Trophoblast cell (in vitro differentiated cells and primary cell): ENCODE measurements at regions not wholly inside any gene's neighbourhood (a gene's known extent, or its start where the extent isn't known, plus 50 kb on each side); places are given as distances from the start of the nearest gene placed in this dataset.

Experiments used
- DNase-seq, 2 donors: peaks; one replicate each; pipeline ENCODE4 v3.0.0-alpha.2; 2016
- H2AFZ ChIP-seq: 2 replicates; pipeline ENCODE4 v1.6.1; 2013; ENCODE audit warnings: low read length, moderate library complexity, mild to moderate bottlenecking; ENCODE audit not compliant: insufficient read depth, poor library complexity
- H2AK5ac ChIP-seq: 2 replicates; pipeline ENCODE4 v1.6.1; 2013; ENCODE audit warnings: mild to moderate bottlenecking, low read length
- H2BK120ac ChIP-seq: 2 replicates; pipeline ENCODE4 v1.6.1; 2013; ENCODE audit warnings: low read length, mild to moderate bottlenecking, moderate library complexity; ENCODE audit not compliant: insufficient read depth, poor library complexity
- H2BK12ac ChIP-seq: 2 replicates; pipeline ENCODE4 v1.6.1; 2013; ENCODE audit warnings: mild to moderate bottlenecking, low read length, moderate library complexity
- H2BK5ac ChIP-seq: 2 replicates; pipeline ENCODE4 v1.6.1; 2013; ENCODE audit warnings: low read length, low read depth, moderate library complexity, mild to moderate bottlenecking; ENCODE audit not compliant: poor library complexity
- H3K14ac ChIP-seq: 2 replicates; pipeline ENCODE4 v1.6.1; 2013; ENCODE audit warnings: mild to moderate bottlenecking, low read length
- H3K18ac ChIP-seq: 2 replicates; pipeline ENCODE4 v1.6.1; 2013; ENCODE audit warnings: mild to moderate bottlenecking, low read length
- H3K23ac ChIP-seq: 2 replicates; pipeline ENCODE4 v1.6.1; 2013; ENCODE audit warnings: low read length
- H3K27ac ChIP-seq: 2 replicates; pipeline ENCODE4 v1.5.1; 2013; ENCODE audit warnings: low read depth, mild to moderate bottlenecking, inconsistent platforms, low read length, moderate library complexity
- H3K27me3 ChIP-seq: 2 replicates; pipeline ENCODE4 v1.6.1; 2013; ENCODE audit warnings: inconsistent platforms, mild to moderate bottlenecking, low read length, moderate library complexity; ENCODE audit not compliant: insufficient read depth
- H3K36me3 ChIP-seq, 2 experiments: 1 replicate in 1 of 2; 2 replicates in 1 of 2; pipeline ENCODE4 v1.6.1; 2013; ENCODE audit warnings: low read length in 2 of 2, mild to moderate bottlenecking in 2 of 2, moderate library complexity in 1 of 2; ENCODE audit not compliant: insufficient read depth in 2 of 2, control insufficient read depth in 1 of 2
- H3K4ac ChIP-seq: 2 replicates; pipeline ENCODE4 v1.6.1; 2013; ENCODE audit warnings: low read depth, mild to moderate bottlenecking, low read length, moderate library complexity
- H3K4me1 ChIP-seq, 2 experiments: 1 replicate in 1 of 2; 2 replicates in 1 of 2; pipeline ENCODE4 v1.6.1; 2013; ENCODE audit warnings: low read length in 2 of 2, mild to moderate bottlenecking in 2 of 2, moderate library complexity in 1 of 2; ENCODE audit not compliant: insufficient read depth in 2 of 2, control insufficient read depth in 1 of 2
- H3K4me2 ChIP-seq: 2 replicates; pipeline ENCODE4 v1.6.1; 2013; ENCODE audit warnings: inconsistent platforms, mild to moderate bottlenecking, low read length, moderate library complexity
- H3K4me3 ChIP-seq: 2 replicates; pipeline ENCODE4 v1.5.1; 2013; ENCODE audit warnings: mild to moderate bottlenecking, low read depth, low read length, inconsistent platforms
- H3K79me1 ChIP-seq: one replicate; pipeline ENCODE4 v1.6.1; 2013; ENCODE audit warnings: low read length
- H3K79me2 ChIP-seq: 2 replicates; pipeline ENCODE4 v1.6.1; 2013; ENCODE audit warnings: low read length, mild to moderate bottlenecking; ENCODE audit not compliant: control insufficient read depth, insufficient read depth, poor library complexity
- H3K9ac ChIP-seq: 2 replicates; pipeline ENCODE4 v1.6.1; 2013; ENCODE audit warnings: mild to moderate bottlenecking, low read length
- H3K9me3 ChIP-seq: 2 replicates; pipeline ENCODE4 v1.6.1; 2013; ENCODE audit warnings: low read depth, mild to moderate bottlenecking, control low read depth, inconsistent platforms, low read length; ENCODE audit not compliant: insufficient read depth
- H4K12ac ChIP-seq: 2 replicates; pipeline ENCODE4 v1.6.1; 2013; ENCODE audit warnings: low read depth, mild to moderate bottlenecking, low read length, moderate library complexity
- H4K8ac ChIP-seq: 2 replicates; pipeline ENCODE4 v1.6.1; 2013; ENCODE audit warnings: low read depth, mild to moderate bottlenecking, low read length, moderate library complexity
- H4K91ac ChIP-seq: one replicate; pipeline ENCODE4 v1.6.1; 2013; ENCODE audit warnings: low read depth, mild to moderate bottlenecking, low read length, moderate library complexity
- whole genome bisulfite sequencing: extraction: QIAGEN DNeasy Blood & Tissue Kit; methylation state at CpG from one replicate; pipeline ENCODE4 v1.1.7; 2013; ENCODE audit warnings: missing lambda C conversion rate; ENCODE audit not compliant: insufficient read length, insufficient coverage; ENCODE audit errors: extremely low coverage; 5-methylcytosine and 5-hydroxymethylcytosine counted together

DNA sequence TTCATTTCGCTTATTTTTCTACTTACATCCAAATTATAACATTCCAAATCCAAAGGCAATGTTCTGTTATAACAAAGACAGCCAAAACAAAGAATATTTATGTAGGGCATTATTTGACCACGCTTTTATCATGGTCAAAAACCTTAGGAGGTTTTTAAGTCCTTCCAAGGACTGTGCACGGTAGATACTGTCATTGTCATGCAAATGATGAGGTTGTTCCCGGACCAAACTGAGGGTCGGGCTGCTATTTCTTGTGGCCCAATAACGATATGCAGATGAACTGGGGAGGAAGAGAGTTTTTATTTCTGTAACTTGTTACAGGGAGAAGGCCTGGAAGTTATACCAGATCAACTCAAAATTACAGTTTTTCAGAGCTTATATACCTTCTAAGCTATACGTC, 56.6 kb upstream of the STEAP4 start:
- Histone ChIP-seq H3K4me2 (no peak overlapping the region), H3K18ac (no peak overlapping the region), H3K36me3 (no peaks in the 10 kb centered on the region), H3K23ac (no peak overlapping the region), H3K79me1 (no peaks in the 10 kb centered on the region), H3K9me3 (no peaks in the 10 kb centered on the region), H4K8ac (no peak overlapping the region), H4K12ac (no peak overlapping the region), H3K9ac (no peak overlapping the region), H3K27ac (no peak overlapping the region), H3K4ac (no peak overlapping the region), H4K91ac (no peak overlapping the region), H2AFZ (no peak overlapping the region), H3K27me3 (no peaks in the 10 kb centered on the region), H2BK120ac (no peak overlapping the region), H2BK5ac (no peak overlapping the region), H3K79me2 (no peaks in the 10 kb centered on the region), H2AK5ac (no peak overlapping the region), H3K4me3 (no peak overlapping the region), H3K4me1 (no peaks in the 10 kb centered on the region), H3K14ac (no peak overlapping the region), H2BK12ac (no peak overlapping the region)
- WGBS: 100% methylated on average over 1 of the region's 7 CpGs
- no peak for DNase-seq

DNA sequence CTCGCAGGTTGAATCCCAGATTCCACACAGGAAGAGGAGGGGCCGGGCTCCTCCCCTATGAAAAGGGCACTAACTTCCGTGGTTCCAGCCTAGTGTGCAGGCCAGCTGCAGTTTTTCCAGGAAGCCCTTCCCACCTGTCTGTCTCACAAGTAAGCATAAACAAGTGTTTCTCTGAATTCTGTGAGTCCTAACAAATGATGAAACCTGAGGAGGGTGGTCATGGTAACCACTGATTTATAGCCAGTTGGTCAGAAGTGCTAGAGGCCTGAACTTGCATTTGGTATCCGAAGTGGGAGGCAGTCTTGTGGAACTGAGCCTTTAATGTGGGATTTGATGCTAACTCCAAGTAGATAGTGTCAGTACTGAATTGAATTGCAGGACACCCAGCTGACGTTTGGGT, 54.7 kb upstream of the STEAP4 start:
- H2BK120ac ChIP-seq: no peak overlapping the region
- H4K8ac ChIP-seq: no peak overlapping the region
- no peaks in the 10 kb centered on the region for H3K79me2 ChIP-seq
- H2AK5ac ChIP-seq: no peak overlapping the region
- H3K18ac ChIP-seq: no peak overlapping the region
- H2BK12ac ChIP-seq: no peak overlapping the region
- no peaks in the 10 kb centered on the region for H3K4me1 ChIP-seq
- H4K12ac ChIP-seq: no peak overlapping the region
- no peak overlapping the region for H3K4me3 ChIP-seq
- H3K9me3 ChIP-seq: no peaks in the 10 kb centered on the region
- no CpG with 5 or more reads among the region's 5 CpGs for WGBS
- no peaks in the 10 kb centered on the region for H3K79me1 ChIP-seq
- H3K23ac ChIP-seq: no peak overlapping the region
- H3K4me2 ChIP-seq: no peak overlapping the region
- H2BK5ac ChIP-seq: no peak overlapping the region
- no peaks in the 10 kb centered on the region for H3K36me3 ChIP-seq
- no peak overlapping the region for H3K14ac ChIP-seq
- DNase-seq: no peak
- no peak overlapping the region for H4K91ac ChIP-seq
- H3K27ac ChIP-seq: no peak overlapping the region
- no peaks in the 10 kb centered on the region for H3K27me3 ChIP-seq
- H2AFZ ChIP-seq: no peak overlapping the region
- no peak overlapping the region for H3K4ac ChIP-seq
- H3K9ac ChIP-seq: no peak overlapping the region

DNA sequence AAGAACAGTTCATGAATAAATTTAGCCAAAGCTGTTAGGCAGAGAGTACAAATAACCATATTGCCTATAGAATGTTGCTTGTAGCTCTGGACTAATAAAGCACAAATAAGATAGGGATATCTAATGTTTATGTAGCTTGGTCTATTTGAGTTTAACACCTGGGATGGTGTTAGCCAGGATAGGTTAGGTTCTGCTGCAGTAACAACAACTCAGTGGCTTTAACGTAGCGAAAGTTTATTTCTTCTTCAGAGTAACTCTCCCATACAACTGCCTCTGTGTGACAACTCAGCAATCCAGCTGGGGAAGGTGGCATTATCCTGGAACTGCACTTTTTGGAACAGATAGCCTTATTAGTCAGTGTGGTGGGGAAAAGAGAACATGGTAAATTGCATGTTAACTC, 52.2 kb upstream of the STEAP4 start:
- Histone ChIP-seq H3K79me2 (no peaks in the 10 kb centered on the region), H4K8ac (no peak overlapping the region), H3K4me2 (no peak overlapping the region), H3K4me3 (no peak overlapping the region), H2AFZ (no peak overlapping the region), H3K14ac (no peak overlapping the region), H3K9ac (no peak overlapping the region), H3K27me3 (no peaks in the 10 kb centered on the region), H2BK120ac (no peak overlapping the region), H2BK5ac (no peak overlapping the region), H3K4ac (no peak overlapping the region), H3K18ac (no peak overlapping the region), H2BK12ac (no peak overlapping the region), H2AK5ac (no peak overlapping the region), H3K23ac (no peak overlapping the region), H3K79me1 (no peaks in the 10 kb centered on the region), H4K12ac (no peak overlapping the region), H3K9me3 (no peaks in the 10 kb centered on the region), H4K91ac (no peak overlapping the region), H3K27ac (no peak overlapping the region), H3K4me1 (no peaks in the 10 kb centered on the region), H3K36me3 (no peaks in the 10 kb centered on the region)
- no CpG with 5 or more reads among the region's 2 CpGs for WGBS
- DNase-seq: no peak

DNA sequence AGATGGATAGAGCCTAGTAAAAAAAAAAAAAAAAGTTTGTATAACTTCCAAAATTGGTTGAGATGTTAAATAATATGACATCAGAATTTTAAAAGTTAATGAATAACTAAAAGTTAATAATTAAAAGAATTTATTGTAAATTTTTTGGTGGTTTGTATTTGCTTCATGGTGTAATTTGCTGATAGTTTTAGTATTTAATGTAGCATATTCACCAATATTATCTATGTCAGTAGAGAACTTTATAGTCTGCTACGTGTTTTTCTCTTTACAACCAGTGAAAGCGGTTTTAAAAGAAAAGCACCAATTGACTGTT, 51.8 kb upstream of the STEAP4 start:
- Histone ChIP-seq H2BK120ac (no peak overlapping the region), H3K4me3 (no peak overlapping the region), H4K8ac (no peak overlapping the region), H3K4me1 (no peaks in the 10 kb centered on the region), H3K79me1 (no peaks in the 10 kb centered on the region), H2BK12ac (no peak overlapping the region), H3K14ac (no peak overlapping the region), H3K4ac (no peak overlapping the region), H2AFZ (no peak overlapping the region), H3K9ac (no peak overlapping the region), H4K91ac (no peak overlapping the region), H2AK5ac (no peak overlapping the region), H3K27me3 (no peaks in the 10 kb centered on the region), H3K9me3 (no peaks in the 10 kb centered on the region), H4K12ac (no peak overlapping the region), H2BK5ac (no peak overlapping the region), H3K23ac (no peak overlapping the region), H3K18ac (no peak overlapping the region), H3K79me2 (no peaks in the 10 kb centered on the region), H3K27ac (no peak overlapping the region), H3K36me3 (no peaks in the 10 kb centered on the region), H3K4me2 (no peak overlapping the region)
- no CpG with 5 or more reads among the region's 2 CpGs for WGBS
- no peak for DNase-seq
